NCI-H345 treated with DMSO at 0.1 percent for 48 hours (cell line): ENCODE measurements at regions not wholly inside any gene's neighbourhood (a gene's known extent, or its start where the extent isn't known, plus 50 kb on each side); places are given as distances from the start of the nearest gene placed in this dataset.
"Not testable (repeated sequence)": the region's sequence is repeated elsewhere in the genome, so short reads cannot be mapped to it uniquely, and the experiment has no call there.

Experiments
- DNase-seq: peaks from one replicate; lab custom pipeline; 2025; ENCODE audit not compliant: unreplicated experiment; lab: John Stamatoyannopoulos, UW

DNA sequence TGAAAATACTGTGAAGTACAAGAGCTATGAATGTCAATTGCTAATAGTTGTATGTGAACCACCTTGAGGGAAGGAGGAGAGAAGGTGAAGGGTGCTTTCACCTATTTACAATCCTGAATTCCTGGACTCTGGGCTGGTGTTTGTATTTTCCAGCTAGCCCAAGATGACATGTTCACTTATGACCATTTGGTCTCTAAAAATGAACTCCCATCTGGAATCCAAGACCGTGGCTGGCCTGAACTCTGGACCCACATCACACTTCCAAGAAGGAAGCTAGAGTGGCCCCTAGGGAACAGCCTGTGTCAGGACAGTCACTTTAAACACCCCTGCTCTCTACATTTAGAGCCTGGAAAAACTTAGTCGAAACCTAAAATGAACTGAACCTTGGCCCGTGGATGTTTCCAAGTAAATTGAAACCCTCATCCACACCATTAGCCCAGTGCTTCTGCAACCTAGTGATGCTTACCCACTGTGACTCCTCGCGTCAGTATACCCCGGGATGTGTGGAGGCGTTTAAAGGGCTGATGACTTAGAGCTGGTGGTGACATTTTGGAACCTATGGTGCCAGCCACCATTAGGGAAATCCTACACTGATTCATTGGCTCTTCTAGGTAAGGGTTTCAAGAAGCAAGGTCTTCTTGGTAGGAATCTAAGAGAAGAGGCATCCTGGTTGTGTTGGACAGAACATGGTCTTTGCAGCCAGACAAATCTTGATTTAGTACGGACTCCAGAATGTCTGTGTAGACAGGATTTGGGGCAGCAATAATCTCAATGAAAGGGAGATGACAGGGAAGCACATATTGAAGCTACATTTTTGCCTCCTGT, 171.5 kb upstream of the IRF2BP2 start:
- DNase-seq: no peak

DNA sequence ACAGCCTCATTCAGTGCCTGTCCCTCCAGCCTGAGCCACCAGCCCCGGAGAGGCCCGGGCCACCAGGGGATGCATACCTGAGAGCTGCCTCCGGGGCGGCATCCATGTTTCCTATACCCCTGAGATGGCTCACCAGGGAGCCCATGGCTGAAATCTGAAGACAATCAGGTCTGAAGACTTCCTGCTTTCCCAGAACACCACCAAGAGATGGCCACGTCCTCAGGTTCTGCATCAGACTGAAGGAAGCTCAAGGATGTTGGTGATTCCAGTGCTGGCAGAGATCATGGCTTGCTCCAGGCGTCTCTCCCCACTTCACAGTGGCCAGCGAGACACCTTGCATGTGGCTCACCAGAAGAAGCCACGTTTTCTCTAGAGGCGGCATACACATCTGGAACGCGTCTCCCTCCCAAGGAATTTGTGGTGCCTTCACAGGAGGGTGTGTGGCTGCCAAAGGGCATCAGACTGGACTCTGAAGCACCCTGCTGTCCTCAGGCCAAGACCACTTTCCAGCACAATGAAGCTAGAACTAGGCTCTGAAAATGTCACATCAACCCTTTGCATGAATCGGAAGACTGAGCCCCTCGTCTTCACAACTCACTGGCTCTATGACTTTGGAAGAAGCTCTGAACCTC, 170.7 kb upstream of the IRF2BP2 start:
- DNase-seq: no peak

DNA sequence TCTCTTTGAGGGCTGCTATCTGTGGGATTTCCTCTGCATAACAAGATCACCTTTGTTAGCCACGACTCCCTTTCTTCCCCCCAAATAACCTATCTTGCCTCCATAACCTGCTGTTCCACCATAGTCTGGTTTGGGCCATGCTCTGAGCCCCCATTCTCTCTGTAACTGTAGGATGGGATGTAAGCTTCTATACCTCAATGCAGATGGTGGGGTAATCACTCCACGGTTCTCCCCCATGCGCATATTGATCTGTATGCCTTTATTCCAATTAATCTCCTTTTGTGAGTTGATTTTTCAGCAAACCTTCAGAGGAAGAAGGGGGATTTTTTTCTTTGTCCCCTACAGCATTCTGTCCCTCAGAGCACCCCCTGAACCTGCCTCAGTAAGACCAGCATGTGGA, 170.1 kb upstream of the IRF2BP2 start:
- DNase-seq: no peak

DNA sequence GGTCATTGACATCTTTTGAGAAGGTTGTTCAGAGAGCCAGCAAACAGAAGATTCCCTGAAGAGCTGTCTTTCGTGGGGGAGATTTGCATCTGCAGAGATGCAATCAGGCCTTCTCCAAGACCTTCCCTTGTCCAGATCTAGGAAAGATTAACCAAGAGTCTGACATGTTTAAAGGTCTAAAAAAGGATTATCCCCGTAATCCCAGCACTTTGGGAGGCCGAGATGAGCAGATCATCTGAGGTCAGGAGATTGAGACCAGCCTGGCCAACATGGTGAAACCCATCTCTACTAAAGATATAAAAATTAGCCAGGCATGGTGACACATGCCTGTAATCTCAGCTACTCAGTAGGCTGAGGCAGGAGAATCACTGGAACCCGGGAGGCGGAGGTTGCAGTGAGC, 169.6 kb upstream of the IRF2BP2 start:
- DNase-seq: not testable (repeated sequence)

DNA sequence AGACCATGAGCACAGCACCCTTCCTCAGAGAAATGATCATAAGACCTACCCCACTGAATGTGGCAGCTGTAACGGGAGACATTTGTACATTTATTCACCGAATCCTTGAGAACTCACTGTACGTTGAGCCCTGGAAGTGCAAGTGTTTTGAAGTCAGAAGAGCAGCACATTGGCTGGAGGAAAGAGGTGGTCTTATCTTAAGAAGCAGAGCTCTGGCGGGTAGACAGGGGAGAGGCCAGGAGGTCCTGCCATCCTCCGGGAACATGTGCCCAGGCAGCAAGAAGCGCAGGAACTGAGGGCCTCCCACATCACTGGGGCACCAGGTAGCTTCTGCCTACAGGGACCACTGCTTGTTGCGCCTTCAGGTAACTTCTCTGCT, 169.2 kb upstream of the IRF2BP2 start:
- DNase-seq: no peak

DNA sequence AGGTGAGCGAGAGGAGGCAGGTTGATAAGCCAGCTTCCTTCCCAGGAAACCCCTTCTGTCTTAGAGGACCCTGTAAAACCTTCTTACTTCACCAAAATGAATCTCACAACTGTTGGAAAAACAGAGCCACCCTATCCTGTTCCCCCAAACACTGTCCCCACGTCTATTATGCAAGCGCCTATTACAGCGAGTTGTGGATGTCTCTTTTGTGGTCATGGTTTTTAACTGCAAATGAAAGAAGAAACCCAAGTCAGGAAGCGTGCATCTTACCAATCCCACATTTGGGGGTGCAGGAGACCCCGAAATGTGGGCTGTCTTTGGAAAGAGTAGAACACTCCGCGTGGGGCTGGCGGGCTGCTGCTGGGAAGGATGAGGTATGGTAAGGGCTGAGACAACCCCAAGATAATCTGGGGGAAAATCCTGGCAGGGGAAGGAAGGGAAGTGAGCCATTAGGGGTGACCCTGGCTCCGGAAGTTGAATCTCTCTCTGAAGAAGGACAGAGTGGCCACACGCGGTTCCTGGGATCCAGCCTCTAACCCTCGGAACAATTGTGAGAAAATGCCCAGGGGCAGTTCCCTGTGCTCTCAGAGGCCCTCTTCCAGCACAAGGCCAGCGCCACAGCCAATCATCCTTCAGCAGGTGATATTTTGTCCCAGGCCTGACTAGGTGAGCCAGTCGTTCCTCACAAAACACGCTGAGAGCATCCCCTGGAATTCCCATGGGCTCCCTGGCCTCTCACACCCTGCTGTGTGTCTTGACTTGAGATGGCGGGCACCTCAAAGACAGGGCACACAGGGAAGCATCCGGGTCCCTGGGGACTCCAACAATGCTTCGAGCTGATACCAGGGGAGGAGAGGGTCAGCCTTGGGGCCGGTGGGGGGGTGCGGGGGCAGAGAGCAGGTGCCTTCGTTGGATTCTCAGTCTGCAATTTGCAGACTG, 168.5 kb upstream of the IRF2BP2 start:
- DNase-seq: no peak

DNA sequence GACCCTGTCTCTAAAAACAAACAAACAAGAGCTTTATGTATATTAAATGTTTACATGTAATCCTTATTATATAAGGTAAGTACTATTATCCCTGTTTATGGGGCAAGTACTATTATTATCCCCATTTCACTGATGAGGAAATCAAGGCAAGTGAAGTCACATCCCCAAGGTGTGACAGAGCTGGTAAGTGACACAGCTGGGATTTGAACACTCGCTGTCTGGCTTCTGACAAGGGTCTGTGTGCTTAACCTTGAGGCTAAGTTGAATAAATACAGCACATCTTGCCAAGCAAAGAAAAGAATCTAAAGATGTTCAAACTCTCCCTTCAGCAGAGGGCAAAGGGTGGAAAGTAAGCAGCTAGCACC, 167.9 kb upstream of the IRF2BP2 start:
- no peak for DNase-seq

DNA sequence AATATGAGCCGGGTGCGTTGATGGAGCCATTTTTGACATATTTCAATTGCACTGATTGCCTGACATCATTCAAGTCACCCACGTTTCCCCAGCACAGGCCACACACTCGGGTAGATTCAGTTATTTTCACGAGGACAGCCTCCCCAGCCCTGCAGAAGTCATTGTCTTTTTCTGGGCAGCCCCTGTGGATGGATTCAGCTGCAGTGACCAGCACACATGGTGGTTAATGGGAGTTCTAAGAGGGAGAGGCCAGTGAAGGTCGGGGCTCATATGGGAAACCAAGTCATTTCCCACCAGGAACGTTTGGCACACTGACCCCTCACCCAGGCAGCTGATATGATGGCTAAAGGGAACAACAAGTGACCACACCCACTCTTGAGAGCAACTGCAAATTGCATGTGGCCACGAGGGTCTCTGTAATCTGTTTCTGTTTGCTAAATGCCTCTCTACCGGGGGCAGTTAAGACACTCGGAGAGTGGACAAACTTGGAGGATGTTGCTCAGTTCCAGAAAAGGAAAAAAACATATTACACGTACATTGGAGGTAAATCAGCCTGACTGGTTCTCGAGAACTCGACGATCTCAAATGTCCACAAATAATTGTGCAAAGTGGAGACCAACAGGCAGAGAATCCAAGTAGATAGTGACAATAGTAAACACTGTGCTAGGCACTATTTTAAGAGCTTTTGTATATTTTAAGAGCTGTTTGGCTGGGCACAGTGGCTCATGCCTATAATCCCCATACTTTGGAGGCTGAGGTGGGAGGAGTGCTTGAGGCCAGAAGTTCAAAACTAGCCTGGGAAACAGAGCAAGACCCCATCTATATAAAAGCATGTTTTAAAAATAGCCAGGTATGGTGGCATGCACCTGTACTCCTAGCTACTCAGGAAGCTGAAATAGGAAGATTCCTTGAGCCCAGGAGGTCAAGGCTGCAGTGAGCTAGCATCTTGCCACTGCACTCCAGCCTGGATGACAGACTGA, 167.2 kb upstream of the IRF2BP2 start:
- no peak for DNase-seq

DNA sequence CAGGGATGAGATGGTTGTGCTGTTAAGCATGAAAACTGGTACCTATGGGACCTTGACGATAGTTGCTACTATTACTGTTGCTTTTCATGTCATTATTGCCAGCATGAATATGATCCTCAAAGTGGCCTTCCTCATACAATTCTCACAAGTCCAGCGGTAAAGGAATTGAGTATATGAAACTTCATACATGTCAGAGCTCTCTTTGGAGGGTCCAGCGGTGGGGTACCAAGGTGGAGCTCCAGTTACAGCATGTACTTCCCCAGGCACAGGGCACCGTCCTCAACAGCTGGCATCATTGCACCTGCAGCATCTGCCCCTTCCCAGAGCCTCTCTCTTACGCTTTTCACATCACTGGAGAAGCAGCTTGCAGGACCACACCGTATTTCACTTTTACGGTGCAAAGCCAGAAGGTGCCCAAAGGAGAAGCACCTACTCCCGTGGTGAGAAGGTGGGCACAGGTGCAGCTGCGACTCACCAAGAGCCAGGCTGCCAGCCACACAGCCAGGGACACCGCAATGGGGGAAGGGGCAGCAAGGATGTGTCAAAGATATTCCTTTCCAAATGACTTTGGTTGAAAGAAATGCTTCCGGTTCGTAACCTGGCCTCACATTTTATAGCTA, 166.4 kb upstream of the IRF2BP2 start:
- no peak for DNase-seq

DNA sequence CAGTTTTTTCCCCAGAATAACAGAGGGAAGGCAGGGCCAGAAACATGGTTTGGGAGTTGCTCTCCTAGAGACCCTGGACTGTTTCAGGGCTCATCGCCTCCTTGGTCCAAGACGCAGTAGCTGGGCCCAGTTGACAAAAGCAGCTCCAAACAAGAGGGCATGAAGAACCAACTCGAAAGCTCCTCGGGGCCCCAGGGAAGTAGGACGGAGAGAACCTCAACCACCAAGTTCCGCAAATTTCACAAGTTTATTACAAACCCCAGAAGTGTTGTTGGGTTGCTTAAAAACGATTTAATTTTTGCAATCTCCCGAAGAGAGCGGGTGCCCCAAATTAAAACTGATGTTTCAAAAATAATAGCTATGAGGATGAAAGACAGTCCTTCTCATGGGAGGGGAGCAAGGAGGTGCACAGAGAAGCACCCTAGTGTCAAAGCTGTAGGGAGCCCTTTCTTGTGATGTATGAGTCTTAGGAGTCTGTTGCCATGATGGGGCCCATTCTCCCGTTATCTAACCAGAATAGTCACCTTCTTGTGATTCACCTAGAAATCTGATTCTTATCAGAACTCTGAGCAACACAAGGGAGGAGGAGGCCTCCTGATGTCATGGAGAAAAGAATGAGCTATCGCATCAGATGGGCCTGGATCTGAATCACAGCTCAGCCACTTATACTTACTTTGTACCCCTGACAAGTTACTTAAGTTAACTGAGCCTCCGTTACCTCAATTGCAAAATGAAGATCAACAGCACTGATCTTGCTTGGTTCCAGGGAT, 165.7 kb upstream of the IRF2BP2 start:
- no peak for DNase-seq

DNA sequence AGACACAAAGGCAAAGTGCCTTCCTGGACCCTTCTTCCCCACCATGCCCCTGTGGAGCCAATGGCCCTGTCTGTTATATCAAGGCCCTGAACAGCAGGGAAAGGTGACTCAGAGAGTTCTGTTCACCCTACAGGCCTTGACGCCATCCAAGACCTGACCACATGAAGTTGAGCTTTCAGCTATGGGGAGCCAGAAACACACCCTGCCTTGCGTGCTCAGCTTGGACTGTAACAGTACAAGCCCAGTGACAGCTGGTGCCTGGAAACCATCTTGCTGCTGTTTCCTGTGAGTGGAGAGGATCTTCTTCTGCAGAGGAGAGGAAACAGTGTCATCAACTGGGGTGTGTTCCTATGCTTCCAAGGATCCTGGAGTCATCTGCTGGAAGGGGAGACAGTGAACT, 165.0 kb upstream of the IRF2BP2 start:
- no peak for DNase-seq

DNA sequence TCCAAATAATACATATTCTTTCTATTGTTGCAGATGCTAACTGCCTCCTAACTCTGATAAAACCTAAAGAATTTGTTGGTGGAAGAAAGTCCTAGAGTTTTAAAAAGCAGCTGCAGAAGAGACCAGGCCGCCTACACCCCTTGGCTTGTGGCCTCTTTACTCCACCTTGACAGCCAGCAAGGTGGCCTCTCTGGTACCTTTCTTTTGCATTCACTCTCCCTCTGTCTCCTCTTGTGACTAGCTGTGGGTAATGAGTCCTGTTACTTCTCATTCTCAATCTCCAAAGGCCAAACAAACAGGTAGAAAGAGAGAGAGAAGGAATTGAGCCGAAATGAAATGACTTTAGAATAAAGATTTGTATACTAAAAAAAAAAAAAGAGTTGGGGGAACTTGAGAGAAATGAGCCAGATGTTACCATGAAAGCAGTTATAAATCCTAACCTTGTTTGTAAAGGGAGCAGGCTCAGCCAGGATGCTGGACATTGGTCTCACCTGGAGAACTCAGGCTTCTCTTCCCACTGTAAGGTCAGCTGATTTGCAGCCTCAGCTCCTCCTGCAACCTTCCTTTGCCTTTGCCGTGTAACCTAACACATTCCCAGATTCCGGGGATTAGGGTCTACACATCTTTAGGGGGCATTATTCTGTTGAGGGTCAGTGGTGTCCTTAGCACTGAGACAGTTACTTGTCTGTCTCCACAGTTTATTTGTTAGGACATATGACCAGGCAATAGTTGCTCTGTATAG, 164.1 kb upstream of the IRF2BP2 start:
- no peak for DNase-seq

DNA sequence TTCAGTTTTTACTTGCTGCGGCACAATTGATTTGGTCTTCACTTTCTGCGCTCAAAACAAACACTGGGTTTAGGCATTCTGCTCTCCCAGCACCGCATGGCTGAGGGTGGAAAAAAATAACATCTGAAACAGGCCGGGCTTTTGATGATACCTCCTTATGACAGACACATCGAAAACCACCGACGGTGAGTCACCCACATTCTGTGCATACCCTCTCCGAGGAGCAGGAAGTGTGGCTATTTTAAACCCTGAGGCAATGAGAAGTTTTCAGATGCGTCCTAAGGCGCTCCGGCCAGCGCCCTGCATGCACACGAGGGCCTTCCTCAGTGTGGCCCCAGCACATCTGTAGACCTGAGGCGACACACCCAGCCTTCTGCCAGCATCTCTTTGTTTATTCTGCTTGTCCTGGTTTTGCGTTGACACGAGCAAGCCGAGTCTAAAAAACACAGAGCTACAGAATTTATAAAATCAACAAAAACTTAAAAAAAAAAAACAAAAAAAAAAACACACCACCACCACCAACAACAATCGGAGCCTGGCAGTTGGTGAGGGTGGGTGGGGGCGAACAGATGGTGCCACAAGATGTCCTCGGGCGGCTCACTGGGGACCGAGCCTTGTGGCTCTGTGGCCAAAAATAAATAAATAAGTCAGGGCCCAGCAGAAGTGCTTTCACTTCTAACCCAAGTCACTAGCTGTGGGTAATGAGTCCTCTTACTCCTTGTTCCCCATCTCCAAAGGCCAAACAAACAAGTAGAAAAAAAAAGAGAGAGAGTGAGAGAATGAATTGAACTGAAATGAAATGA, 162.6 kb upstream of the IRF2BP2 start:
- DNase-seq: no peak

DNA sequence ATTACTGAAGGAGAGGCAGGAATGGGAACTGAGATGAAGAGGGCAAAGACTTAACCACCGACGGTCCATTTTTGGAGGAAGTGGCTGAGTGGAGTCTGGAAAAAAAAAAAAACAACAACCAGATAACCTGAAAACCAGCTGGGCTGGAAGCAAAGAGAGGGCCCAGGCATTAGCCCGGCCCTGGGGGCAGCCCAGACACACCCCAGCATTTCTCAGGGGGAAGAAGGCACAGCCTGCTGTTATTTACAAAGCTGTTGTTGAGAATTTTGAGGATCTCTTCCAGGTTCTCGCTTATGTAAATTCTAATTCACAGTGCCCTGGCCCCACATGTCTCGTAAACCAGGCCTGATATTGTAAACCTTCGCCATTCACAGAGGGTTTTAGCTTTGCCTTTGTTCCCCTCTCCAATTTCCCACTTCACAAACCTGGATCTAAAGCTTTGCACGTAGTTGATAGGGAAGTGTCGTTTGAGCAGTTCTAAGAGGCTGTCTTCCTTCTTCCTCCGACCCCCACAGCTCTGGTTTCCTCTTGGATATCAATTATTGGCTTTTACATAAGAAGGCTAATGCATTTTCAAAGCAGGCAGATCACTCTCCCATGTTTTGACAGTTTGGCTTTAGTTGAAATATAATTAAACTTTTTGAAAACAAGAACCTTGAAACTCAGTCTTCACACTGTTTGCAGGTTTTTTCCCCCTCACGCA, 161.8 kb upstream of the IRF2BP2 start:
- peak; percentile 32 for DNase-seq

DNA sequence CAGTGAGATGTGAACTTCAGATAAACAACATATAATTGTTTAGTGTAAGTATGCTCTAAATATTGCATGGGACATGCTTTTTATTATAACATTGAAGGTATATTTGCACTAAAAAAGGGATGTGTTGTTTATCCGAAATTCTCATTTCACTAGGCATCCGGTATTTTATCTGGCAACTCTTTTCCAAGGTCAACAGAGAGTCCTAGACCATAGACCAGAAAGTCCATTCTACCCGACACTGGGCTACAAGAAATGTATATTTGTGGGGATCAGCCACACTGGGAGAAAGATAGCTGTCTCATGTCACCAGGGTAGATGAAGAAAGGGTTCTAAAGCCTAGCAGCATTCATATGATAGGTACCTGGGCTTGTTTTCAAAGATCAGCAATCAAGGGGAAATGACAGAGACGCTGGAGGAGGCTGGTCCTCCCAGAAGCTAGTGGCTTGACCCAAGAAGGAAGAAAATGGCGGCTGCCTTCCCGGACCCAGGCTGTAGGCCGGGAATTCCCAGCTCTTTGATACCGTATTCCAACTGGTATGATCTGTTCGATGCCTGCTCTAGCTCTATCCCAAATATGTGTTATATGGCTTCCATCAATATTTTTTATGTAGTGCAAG, 161.1 kb upstream of the IRF2BP2 start:
- no peak for DNase-seq

DNA sequence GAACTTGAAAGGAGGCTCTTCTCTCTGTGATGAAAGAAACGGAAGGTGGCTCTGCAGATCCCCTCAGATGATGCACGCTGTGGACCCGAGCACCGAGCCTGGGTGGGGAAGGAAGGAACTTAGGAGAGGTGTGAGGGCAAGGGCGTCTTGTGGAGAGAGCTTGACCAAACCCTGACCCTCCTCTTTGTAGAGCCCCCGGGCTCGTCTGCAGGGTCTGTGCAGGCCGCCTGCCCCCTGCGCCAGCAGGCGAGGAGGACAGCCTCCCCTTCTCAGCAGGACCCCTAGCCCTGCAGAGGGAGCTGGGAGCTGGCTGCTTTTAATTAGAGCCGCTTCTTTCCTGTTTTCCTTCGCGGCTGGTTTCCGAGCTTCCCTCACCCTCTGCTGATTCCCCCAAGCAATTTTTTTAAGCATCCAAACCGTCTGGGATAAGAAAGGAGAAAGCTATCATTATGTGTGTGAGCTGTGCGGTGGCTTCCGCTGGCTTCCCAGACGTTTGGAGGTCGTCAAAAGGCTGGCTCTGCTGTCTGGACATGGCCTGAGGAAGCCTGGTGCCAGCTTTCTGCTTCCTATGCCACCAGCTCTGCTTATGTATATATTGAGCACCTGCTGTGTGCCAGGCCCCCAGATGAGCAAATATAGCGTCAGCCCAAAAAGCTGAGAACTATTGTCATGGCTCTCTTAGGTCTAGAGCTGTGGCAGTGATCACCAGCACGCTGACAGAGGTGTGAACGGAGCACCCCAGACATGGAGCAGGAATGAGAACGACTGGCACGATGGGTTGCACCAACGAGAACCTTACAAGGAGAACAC, 160.2 kb upstream of the IRF2BP2 start:
- DNase-seq: no peak
